Bronchial epithelial cell (primary cell): ENCODE measurements at regions not wholly inside any gene's neighbourhood (a gene's known extent, or its start where the extent isn't known, plus 50 kb on each side); places are given as distances from the start of the nearest gene placed in this dataset.

Experiments used
- DNase-seq: peaks from one replicate; pipeline ENCODE4 v3.0.0-alpha.2; 2010; ENCODE audit warnings: low read depth
- FAIRE-seq: peaks from 2 replicates; lab custom pipeline; 2011; peaks lifted over from hg19 to GRCh38; lab: Jason Lieb, UNC
- H3K27me3 ChIP-seq: 2 replicates; pipeline ENCODE4 v1.5.1; 2011; ENCODE audit warnings: low read length; ENCODE audit not compliant: control insufficient read depth, insufficient read depth
- H3K36me3 ChIP-seq: 2 replicates; pipeline ENCODE4 v1.5.1; 2011; ENCODE audit warnings: low read length; ENCODE audit not compliant: control insufficient read depth, insufficient read depth
- H3K4me3 ChIP-seq: 2 replicates; pipeline ENCODE4 v1.5.1; 2011; ENCODE audit warnings: mild to moderate bottlenecking, low read depth, low read length, control low read depth
- TF ChIP-seq, protein P1 (sequence below): IDR thresholded peaks from 2 replicates; pipeline ENCODE4 v1.5.1; 2011; ENCODE audit warnings: mild to moderate bottlenecking, moderate library complexity, low read length, control low read depth, inconsistent platforms; ENCODE audit not compliant: insufficient read depth, severe bottlenecking

DNA sequence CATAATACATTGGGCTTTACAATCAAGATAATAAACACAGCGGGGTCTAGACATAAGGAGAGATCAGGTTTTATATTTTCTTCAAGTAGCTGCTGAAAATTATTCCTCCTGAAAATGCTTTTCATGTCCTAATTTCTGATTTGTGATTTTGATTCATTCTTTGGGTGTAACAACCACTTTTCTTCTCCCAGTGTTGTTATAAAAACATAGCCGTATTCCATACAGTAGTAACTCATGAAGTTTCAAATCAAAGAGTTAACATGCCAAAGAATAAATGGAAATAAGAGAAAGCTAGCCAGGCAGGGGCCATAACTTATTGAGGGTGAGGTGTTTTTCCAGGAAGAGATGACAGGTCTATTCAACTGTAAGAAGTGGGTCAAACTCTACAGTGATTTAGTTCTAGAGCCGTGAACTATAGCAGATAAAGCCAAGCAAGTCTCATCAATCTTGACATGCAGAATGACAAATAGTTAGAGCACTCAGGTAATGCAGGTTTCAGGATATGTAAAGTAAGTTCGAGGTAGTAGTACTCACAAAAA is 934.4 kb upstream of the SLITRK1 start:
- H3K36me3 ChIP-seq, result no peaks in the 10 kb centered on the region
- no peak overlapping the region for H3K4me3 ChIP-seq
- DNase-seq (no peak), FAIRE-seq (no peak)
- TF ChIP-seq, protein P1, sequence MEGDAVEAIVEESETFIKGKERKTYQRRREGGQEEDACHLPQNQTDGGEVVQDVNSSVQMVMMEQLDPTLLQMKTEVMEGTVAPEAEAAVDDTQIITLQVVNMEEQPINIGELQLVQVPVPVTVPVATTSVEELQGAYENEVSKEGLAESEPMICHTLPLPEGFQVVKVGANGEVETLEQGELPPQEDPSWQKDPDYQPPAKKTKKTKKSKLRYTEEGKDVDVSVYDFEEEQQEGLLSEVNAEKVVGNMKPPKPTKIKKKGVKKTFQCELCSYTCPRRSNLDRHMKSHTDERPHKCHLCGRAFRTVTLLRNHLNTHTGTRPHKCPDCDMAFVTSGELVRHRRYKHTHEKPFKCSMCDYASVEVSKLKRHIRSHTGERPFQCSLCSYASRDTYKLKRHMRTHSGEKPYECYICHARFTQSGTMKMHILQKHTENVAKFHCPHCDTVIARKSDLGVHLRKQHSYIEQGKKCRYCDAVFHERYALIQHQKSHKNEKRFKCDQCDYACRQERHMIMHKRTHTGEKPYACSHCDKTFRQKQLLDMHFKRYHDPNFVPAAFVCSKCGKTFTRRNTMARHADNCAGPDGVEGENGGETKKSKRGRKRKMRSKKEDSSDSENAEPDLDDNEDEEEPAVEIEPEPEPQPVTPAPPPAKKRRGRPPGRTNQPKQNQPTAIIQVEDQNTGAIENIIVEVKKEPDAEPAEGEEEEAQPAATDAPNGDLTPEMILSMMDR, result no peak
- no peaks in the 10 kb centered on the region for H3K27me3 ChIP-seq

DNA sequence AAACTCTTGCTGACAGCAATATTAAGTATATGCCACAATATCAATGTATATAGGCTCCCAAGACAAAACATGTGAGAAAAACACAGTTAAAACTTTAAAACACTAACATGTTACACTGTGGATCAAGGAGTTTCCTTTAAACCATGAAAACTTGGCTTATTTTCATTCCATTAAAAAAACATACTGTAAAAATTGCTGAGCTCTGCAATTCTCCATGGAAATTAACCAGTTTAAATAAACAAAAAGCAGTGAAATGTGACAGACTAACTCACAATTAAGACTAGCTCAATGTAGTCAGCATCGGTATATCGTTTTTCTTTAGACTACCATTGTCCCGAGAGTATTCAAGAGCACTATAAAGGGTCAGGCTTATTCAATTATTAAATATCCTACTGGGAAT is 930.5 kb upstream of the SLITRK1 start:
- no peaks in the 10 kb centered on the region for H3K36me3 ChIP-seq
- TF ChIP-seq, protein P1, result no peak
- FAIRE-seq (no peak), DNase-seq (no peak)
- H3K27me3 ChIP-seq, result no peaks in the 10 kb centered on the region
- no peak overlapping the region for H3K4me3 ChIP-seq

DNA sequence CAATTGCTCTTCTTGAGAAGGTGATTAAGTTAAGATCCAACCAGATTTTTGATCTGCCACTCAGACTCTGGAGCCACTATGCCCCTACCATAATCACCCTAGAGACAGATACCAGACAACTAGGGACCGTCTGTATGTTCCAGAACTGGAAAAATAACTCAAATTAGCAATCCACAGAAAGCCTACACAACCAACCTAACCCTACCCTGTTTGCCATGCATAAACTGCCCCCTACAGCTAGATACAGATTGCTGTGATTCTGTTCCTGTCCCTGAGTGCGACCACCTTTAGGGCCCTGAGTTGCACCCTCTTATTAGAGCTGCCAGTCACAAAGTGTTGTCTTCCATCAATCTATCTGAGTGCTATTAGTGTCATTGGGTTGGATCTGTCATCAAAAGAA is 929.8 kb upstream of the SLITRK1 start:
- no peak overlapping the region for H3K4me3 ChIP-seq

DNA sequence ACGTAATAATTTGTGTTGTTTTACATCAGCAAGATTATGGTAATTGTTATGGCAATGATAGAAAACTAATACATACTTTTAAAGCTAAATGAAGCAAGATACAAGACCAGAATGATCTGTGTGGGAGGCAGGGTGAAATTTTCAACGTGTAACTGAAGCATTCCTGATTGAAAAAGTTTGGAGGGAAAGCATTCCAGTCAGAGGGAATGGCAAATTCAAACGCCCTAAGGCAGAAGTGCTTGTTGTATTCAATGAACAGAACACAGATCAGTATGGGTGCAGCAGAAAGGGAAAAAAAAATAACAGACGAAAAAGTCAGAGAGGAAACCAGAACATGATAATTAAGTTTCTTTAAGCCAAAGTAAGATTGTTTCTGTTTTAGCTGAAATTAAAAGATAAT is 928.5 kb upstream of the SLITRK1 start:
- no peak overlapping the region for H3K4me3 ChIP-seq
- TF ChIP-seq, protein P1, result no peak
- no peaks in the 10 kb centered on the region for H3K36me3 ChIP-seq
- DNase-seq (no peak), FAIRE-seq (no peak)
- H3K27me3 ChIP-seq, result no peaks in the 10 kb centered on the region

More for the DNA sequence above, 929.8 kb upstream of the SLITRK1 start:
- Histone ChIP-seq H3K36me3 (no peaks in the 10 kb centered on the region), H3K27me3 (no peaks in the 10 kb centered on the region)
- DNase-seq (no peak), FAIRE-seq (no peak)
- TF ChIP-seq, protein P1, result no peak

- DNase-seq (no peak), FAIRE-seq (no peak)
- TF ChIP-seq, protein P1, result no peak
- Histone ChIP-seq H3K27me3 (no peaks in the 10 kb centered on the region), H3K36me3 (no peaks in the 10 kb centered on the region), H3K4me3 (no peak overlapping the region)
These were observed 919.8 kb upstream of the SLITRK1 start for GRCh38 chr13:84802073-84802472.

DNA sequence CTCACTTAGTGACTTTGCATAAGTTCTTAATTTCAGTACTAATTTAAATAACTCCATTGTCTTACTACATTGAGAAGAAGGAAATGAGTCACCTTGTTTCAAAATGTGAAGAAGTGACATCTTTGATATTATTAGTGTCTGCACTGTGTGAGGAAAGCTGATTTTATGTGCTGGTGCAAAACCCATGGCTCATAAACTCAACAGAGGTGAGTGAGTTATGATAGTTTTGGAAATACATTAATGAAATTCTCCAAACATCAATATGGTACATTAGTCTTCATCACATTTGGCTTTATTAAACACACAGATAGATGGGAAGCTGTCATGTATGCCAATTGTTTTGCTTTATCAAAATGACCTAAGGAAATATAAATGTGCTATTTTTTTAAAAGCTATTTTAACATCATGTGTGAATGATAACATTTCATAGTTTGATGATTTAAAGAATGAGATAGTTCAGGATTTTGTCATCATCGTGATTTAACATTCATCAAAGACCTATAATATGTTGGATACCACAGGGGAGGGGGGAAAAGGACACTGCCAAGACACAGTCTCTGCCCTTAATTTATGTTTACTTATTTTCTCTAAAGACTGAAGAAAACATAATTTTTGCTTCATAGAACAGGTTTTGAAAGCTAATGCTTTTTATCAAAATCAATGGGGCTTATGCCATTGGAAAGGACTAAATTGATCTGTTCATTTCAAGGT is 902.3 kb upstream of the SLITRK1 start:
- DNase-seq (no peak), FAIRE-seq (no peak)
- TF ChIP-seq, protein P1, result no peak
- no peak overlapping the region for H3K4me3 ChIP-seq
- H3K36me3 ChIP-seq, result no peaks in the 10 kb centered on the region
- no peaks in the 10 kb centered on the region for H3K27me3 ChIP-seq
